ENCODE measurements at regions not wholly inside any gene's neighbourhood (a gene's known extent, or its start where the extent isn't known, plus 50 kb on each side); places are given as distances from the start of the nearest gene placed in this dataset.

DNA sequence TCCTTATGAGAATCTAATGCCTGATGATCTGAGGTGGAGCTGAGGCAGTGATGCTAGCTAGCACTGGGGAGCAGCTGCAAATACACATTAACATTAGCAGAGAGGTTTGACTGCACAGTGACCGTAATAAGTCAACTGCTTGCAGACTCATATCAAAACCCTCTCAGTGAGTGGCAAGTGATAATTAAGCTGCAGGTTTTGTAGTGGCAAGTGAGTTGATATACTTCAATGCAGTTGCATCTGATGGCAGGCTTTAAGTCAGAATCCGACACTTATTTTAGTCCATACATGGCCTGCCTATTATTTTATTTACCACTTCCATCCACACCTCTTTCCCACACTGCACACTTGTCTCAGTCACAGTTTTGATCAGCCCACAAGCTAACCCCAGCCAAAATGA lies 209.2 kb upstream of the IRS2 start:
- TF ChIP-seq, protein P1, sequence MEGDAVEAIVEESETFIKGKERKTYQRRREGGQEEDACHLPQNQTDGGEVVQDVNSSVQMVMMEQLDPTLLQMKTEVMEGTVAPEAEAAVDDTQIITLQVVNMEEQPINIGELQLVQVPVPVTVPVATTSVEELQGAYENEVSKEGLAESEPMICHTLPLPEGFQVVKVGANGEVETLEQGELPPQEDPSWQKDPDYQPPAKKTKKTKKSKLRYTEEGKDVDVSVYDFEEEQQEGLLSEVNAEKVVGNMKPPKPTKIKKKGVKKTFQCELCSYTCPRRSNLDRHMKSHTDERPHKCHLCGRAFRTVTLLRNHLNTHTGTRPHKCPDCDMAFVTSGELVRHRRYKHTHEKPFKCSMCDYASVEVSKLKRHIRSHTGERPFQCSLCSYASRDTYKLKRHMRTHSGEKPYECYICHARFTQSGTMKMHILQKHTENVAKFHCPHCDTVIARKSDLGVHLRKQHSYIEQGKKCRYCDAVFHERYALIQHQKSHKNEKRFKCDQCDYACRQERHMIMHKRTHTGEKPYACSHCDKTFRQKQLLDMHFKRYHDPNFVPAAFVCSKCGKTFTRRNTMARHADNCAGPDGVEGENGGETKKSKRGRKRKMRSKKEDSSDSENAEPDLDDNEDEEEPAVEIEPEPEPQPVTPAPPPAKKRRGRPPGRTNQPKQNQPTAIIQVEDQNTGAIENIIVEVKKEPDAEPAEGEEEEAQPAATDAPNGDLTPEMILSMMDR (conservative IDR thresholded peaks at IDR 0.05; ENCODE audit: low read length), result no peak
- TF ChIP-seq EZH2phosphoT487 (IDR thresholded peaks at IDR 0.05; ENCODE audit: borderline replicate concordance, low read depth, low read length), result no peak
